ENCODE measurements at regions not wholly inside any gene's neighbourhood (a gene's known extent, or its start where the extent isn't known, plus 50 kb on each side); places are given as distances from the start of the nearest gene placed in this dataset.

GRCh38 chr17:63032142-63032541, 66.1 kb downstream of the TANC2 start:
- Histone ChIP-seq H3K36me3 (ENCODE audit: control insufficient read depth in 4 of 4, insufficient read depth in 4 of 4, low read length in 4 of 4) (peaks cover 0 to 5% (median 1%) of the 10 kb centered on the region in 4 donors), H3K9me3 (ENCODE audit: control insufficient read depth in 4 of 4, insufficient read depth in 3 of 4, low read length in 3 of 4) (no peaks in the 10 kb centered on the region), H3K4me1 (ENCODE audit: control insufficient read depth in 5 of 5, insufficient read depth in 5 of 5, low read length in 5 of 5) (peaks cover 0 to 2% (median 0%) of the 10 kb centered on the region in 5 donors), H3K4me3 (no peak overlapping the region), H3K27ac (ENCODE audit: low read depth in 1 of 2, low read length in 1 of 2) (no peak overlapping the region), H3K27me3 (ENCODE audit: control insufficient read depth in 3 of 3, insufficient read depth in 3 of 3, low read length in 2 of 3) (no peaks in the 10 kb centered on the region), H3K9ac (ENCODE audit: insufficient read depth in 1 of 2, low read length in 2 of 2) (no peak overlapping the region)
- no peak for ATAC-seq (ENCODE audit: insufficient read depth, low FRiP score)
- DNase-seq, result no peak
- no peak for TF ChIP-seq CTCF (IDR thresholded peaks at IDR 0.05; ENCODE audit: control extremely low read depth, extremely low read depth)
- WGBS, 2 donors, result 96 to 97% methylated on average over 2 of the region's 2 CpGs

- H3K27ac ChIP-seq (ENCODE audit: low read depth in 1 of 2, low read length in 1 of 2), result no peak overlapping the region
- TF ChIP-seq CTCF (IDR thresholded peaks at IDR 0.05; ENCODE audit: control extremely low read depth, extremely low read depth), result no peak
- no peak overlapping the region for H3K9ac ChIP-seq (ENCODE audit: insufficient read depth in 1 of 2, low read length in 2 of 2)
- H3K27me3 ChIP-seq (ENCODE audit: control insufficient read depth in 3 of 3, insufficient read depth in 3 of 3, low read length in 2 of 3), result no peaks in the 10 kb centered on the region
- no peak for ATAC-seq (ENCODE audit: insufficient read depth, low FRiP score)
- no peak overlapping the region for H3K4me3 ChIP-seq
- H3K9me3 ChIP-seq (ENCODE audit: control insufficient read depth in 4 of 4, insufficient read depth in 3 of 4, low read length in 3 of 4), result no peaks in the 10 kb centered on the region
- peaks cover 0 to 5% (median 1%) of the 10 kb centered on the region in 4 donors for H3K36me3 ChIP-seq (ENCODE audit: control insufficient read depth in 4 of 4, insufficient read depth in 4 of 4, low read length in 4 of 4)
- peaks cover 0 to 2% (median 0%) of the 10 kb centered on the region in 5 donors for H3K4me1 ChIP-seq (ENCODE audit: control insufficient read depth in 5 of 5, insufficient read depth in 5 of 5, low read length in 5 of 5)
- 83 to 88% methylated on average over 2 of the region's 2 CpGs for WGBS, 2 donors
- DNase-seq, result no peak
Measured at GRCh38 chr17:63033142-63033541, 67.1 kb downstream of the TANC2 start.

- peaks cover 0 to 3% (median 1%) of the 10 kb centered on the region in 4 donors for H3K36me3 ChIP-seq (ENCODE audit: control insufficient read depth in 4 of 4, insufficient read depth in 4 of 4, low read length in 4 of 4)
- ATAC-seq (ENCODE audit: insufficient read depth, low FRiP score), result no peak
- no peak overlapping the region for H3K27ac ChIP-seq (ENCODE audit: low read depth in 1 of 2, low read length in 1 of 2)
- no peak for TF ChIP-seq CTCF (IDR thresholded peaks at IDR 0.05; ENCODE audit: control extremely low read depth, extremely low read depth)
- no peak overlapping the region for H3K4me3 ChIP-seq
- DNase-seq, result no peak
- H3K27me3 ChIP-seq (ENCODE audit: control insufficient read depth in 3 of 3, insufficient read depth in 3 of 3, low read length in 2 of 3), result no peaks in the 10 kb centered on the region
- peaks cover 0 to 18% (median 4%) of the 10 kb centered on the region in 5 donors for H3K4me1 ChIP-seq (ENCODE audit: control insufficient read depth in 5 of 5, insufficient read depth in 5 of 5, low read length in 5 of 5)
- no peak overlapping the region for H3K9ac ChIP-seq (ENCODE audit: insufficient read depth in 1 of 2, low read length in 2 of 2)
- H3K9me3 ChIP-seq (ENCODE audit: control insufficient read depth in 4 of 4, insufficient read depth in 3 of 4, low read length in 3 of 4), result no peaks in the 10 kb centered on the region
- WGBS, 2 donors, result 95 to 96% methylated on average over 4 of the region's 4 CpGs
Measured at GRCh38 chr17:63035271-63035670, 69.2 kb downstream of the TANC2 start.

DNA sequence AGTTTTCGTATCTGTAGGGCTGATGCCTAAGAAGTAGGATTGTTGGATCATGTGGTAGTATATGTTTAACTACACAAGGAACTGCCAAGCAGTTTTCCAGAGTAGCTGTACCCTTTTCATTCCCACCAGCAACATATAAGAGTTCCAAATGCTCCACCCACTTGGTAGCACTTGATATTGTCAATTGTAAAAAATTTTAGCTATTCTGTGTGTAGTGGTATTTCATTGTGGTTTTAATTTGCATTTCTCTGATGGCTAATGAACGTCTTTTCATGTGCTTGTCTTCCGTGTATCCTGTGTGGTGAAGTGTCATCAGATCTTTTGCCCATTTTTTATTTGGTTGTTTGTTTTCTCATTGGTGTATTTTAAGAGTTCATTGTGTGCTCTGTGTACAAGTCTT, 69.7 kb downstream of the TANC2 start:
- Histone ChIP-seq H3K27ac (ENCODE audit: low read depth in 1 of 2, low read length in 1 of 2) (no peak overlapping the region), H3K36me3 (ENCODE audit: control insufficient read depth in 4 of 4, insufficient read depth in 4 of 4, low read length in 4 of 4) (peaks cover 0 to 3% (median 0%) of the 10 kb centered on the region in 4 donors), H3K9ac (ENCODE audit: insufficient read depth in 1 of 2, low read length in 2 of 2) (no peak overlapping the region), H3K27me3 (ENCODE audit: control insufficient read depth in 3 of 3, insufficient read depth in 3 of 3, low read length in 2 of 3) (no peaks in the 10 kb centered on the region), H3K4me3 (no peak overlapping the region), H3K9me3 (ENCODE audit: control insufficient read depth in 4 of 4, insufficient read depth in 3 of 4, low read length in 3 of 4) (no peaks in the 10 kb centered on the region), H3K4me1 (ENCODE audit: control insufficient read depth in 5 of 5, insufficient read depth in 5 of 5, low read length in 5 of 5) (peaks cover 0 to 20% (median 5%) of the 10 kb centered on the region in 5 donors)
- WGBS, 2 donors, result 66 to 70% methylated on average over 3 of the region's 3 CpGs
- no peak for ATAC-seq (ENCODE audit: insufficient read depth, low FRiP score)
- no peak for TF ChIP-seq CTCF (IDR thresholded peaks at IDR 0.05; ENCODE audit: control extremely low read depth, extremely low read depth)
- DNase-seq, result no peak
